GM13977 (cell line): ENCODE measurements at regions not wholly inside any gene's neighbourhood (a gene's known extent, or its start where the extent isn't known, plus 50 kb on each side); places are given as distances from the start of the nearest gene placed in this dataset.

Experiments used
- DNase-seq: peaks from one replicate; pipeline ENCODE4 v3.0.0; 2012; ENCODE audit warnings: low spot score
- in situ Hi-C: fragments of 300-500 bp; cut with MboI; formaldehyde crosslinking; loops from one replicate; pipeline ENCODE4 v1.12.0; 2022; ENCODE audit warnings: low sequenced_read_pairs, low pct_unique_long_range_greater_than_20kb, mixed read lengths, inconsistent platforms; ENCODE audit not compliant: unreplicated experiment
- TF ChIP-seq, protein P1 (sequence below): IDR thresholded peaks from 2 replicates; pipeline ENCODE4 v1.5.1; 2012; ENCODE audit warnings: mild to moderate bottlenecking, control low read depth; ENCODE audit not compliant: insufficient read depth; ENCODE audit errors: extremely low read depth, missing control alignments

- TF ChIP-seq, protein P1, sequence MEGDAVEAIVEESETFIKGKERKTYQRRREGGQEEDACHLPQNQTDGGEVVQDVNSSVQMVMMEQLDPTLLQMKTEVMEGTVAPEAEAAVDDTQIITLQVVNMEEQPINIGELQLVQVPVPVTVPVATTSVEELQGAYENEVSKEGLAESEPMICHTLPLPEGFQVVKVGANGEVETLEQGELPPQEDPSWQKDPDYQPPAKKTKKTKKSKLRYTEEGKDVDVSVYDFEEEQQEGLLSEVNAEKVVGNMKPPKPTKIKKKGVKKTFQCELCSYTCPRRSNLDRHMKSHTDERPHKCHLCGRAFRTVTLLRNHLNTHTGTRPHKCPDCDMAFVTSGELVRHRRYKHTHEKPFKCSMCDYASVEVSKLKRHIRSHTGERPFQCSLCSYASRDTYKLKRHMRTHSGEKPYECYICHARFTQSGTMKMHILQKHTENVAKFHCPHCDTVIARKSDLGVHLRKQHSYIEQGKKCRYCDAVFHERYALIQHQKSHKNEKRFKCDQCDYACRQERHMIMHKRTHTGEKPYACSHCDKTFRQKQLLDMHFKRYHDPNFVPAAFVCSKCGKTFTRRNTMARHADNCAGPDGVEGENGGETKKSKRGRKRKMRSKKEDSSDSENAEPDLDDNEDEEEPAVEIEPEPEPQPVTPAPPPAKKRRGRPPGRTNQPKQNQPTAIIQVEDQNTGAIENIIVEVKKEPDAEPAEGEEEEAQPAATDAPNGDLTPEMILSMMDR = no peak
- DNase-seq = no peak
- in situ Hi-C loops = no loop called here
Observed at GRCh38 chr1:222033450-222033849, 291.6 kb upstream of the DUSP10 start.

DNA sequence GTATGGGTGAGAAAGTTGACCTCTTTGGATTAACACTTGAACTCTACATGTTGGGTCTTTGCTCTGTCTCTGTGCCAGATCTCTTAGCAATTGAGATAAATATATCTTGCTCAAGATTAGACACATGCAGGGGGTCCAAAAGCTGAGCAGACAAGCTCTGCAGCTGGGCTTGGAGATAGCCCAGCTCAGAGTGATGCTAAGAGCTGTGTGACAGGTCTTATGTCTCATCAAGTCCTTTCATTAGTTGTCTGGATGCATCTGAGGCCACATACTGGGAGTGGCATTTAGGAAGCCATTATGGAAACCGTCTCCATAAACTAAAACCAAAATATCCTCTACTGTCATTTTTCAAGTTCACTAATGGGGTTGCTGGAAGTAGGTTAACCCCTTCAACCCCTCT lies 289.4 kb upstream of the DUSP10 start:
- TF ChIP-seq, protein P1 = no peak
- DNase-seq = no peak
- in situ Hi-C loops = no loop called here

GRCh38 chr1:222028676-222029075 lies 286.8 kb upstream of the DUSP10 start:
- in situ Hi-C loops = no loop called here
- DNase-seq = no peak
- TF ChIP-seq, protein P1 = no peak

DNA sequence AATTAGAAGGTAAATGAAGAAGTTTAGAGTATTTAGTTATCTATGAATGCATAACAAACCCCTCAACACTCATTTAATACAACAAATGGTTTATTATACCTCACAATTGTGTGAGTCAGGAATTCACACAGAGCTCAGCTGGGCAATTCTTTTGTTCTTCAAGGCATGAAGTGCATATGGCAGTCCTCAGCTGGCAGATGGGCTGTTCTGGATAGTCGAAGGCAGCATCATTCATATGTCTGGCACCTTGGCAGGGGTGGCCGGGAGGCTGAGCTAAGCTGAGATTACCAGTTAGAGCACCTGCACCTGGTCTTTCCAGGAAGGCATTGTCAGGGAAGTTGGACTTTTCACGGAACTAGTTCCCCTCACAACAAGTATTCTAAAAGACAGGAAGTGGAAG lies 286.2 kb upstream of the DUSP10 start:
- no peak for DNase-seq
- in situ Hi-C loops = no loop called here
- TF ChIP-seq, protein P1 = no peak

DNA sequence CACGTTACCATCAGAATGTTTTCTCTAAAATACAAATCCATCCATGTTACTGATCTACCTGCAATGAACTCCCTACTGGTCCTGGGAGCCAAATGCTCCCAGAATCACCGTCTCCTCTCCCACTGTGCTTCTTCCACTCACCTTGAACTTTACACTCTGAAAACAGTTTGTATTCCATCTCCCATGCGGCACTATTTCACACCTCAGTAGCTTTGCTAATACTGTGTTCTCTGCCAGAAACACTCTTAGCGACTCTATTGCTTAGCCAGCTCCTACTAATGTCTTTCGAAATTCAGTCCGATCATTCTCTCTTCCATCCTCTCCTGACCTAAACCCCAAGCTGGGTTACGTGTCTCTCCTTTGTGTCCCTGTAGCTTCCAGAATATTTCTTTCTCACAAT lies 284.4 kb upstream of the DUSP10 start:
- no peak for DNase-seq
- TF ChIP-seq, protein P1 = no peak
- in situ Hi-C loops = no loop called here

- TF ChIP-seq, protein P1 = no peak
- in situ Hi-C loops = no loop called here
Observed at GRCh38 chr1:222023025-222023424, 281.1 kb upstream of the DUSP10 start.

GRCh38 chr1:222021129-222021528 lies 279.2 kb upstream of the DUSP10 start:
- in situ Hi-C loops = no loop called here
- DNase-seq = no peak
- TF ChIP-seq, protein P1 = no peak

More at GRCh38 chr1:222023025-222023424, 281.1 kb upstream of the DUSP10 start:
- DNase-seq = no peak
